ENCODE measurements at regions not wholly inside any gene's neighbourhood (a gene's known extent, or its start where the extent isn't known, plus 50 kb on each side); places are given as distances from the start of the nearest gene placed in this dataset.
"Not testable (repeated sequence)": the region's sequence is repeated elsewhere in the genome, so short reads cannot be mapped to it uniquely, and the experiment has no call there.

DNA sequence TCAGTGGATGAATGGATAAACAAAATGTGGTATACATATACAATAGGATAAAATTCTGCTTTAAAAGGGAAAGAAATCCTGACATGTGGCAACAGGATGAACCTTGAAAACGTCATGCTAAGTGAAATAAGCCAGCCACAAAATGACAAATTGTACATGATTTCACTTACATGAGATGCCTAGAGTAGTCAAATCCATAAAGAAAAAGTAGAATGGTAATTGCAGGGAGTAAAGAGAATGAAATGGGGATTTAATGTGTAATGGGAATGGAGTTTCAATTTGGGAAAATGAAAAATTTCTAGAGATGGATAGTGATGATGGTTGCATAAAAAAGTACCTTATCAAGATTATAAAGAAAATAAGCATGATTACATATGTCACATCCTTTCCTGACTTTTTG lies 1489.2 kb upstream of the C9orf72 start:
- no peak overlapping the region for H3K27ac ChIP-seq
- TF ChIP-seq, protein P1, sequence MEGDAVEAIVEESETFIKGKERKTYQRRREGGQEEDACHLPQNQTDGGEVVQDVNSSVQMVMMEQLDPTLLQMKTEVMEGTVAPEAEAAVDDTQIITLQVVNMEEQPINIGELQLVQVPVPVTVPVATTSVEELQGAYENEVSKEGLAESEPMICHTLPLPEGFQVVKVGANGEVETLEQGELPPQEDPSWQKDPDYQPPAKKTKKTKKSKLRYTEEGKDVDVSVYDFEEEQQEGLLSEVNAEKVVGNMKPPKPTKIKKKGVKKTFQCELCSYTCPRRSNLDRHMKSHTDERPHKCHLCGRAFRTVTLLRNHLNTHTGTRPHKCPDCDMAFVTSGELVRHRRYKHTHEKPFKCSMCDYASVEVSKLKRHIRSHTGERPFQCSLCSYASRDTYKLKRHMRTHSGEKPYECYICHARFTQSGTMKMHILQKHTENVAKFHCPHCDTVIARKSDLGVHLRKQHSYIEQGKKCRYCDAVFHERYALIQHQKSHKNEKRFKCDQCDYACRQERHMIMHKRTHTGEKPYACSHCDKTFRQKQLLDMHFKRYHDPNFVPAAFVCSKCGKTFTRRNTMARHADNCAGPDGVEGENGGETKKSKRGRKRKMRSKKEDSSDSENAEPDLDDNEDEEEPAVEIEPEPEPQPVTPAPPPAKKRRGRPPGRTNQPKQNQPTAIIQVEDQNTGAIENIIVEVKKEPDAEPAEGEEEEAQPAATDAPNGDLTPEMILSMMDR (conservative IDR thresholded peaks at IDR 0.05) = no peak
- TF ChIP-seq ZFX (IDR thresholded peaks at IDR 0.05) = no peak

DNA sequence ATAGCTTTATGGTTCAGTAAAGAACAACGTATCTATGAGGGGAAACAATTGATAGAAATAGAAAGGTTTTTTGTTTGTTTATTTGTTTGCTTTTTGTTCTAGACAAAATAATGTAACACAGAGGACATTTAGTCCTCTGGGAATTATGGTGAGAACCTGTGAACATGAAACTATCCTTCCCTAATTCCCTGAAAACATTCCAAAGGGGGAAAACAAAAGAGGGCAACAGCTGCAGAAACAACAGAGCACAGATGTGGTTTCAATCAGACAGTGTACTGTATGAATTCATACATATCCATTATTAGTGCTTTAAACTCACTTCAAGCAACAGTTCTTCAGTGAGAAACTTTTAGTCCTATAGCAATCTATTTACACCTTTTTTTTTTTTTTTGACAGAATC lies 1489.8 kb upstream of the C9orf72 start:
- H3K27ac ChIP-seq = no peak overlapping the region
- TF ChIP-seq, protein P1 (conservative IDR thresholded peaks at IDR 0.05) = no peak
- no peak for TF ChIP-seq ZFX (IDR thresholded peaks at IDR 0.05)

DNA sequence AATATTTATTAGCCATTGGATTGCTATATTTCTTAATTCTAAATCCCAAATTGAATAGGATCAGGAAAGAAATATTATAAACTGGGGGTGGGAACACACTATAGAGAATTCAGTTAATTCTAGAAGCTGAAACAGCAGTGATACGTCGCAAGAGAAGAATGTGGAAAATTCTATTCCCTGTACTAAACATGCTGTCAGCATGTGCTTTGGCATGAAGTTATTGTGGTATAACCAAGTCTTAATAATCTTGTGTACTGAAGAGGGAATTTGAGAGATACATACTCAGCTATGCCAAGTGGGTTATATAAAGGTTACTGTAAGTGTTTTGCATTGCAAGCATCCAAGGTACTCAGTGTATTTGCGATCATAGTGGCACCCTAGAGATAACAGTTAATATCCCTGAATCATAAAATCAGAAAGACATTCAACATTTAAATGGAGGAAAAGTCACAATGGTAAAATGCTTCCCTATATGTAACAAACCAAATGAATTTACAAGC lies 1492.9 kb upstream of the C9orf72 start:
- TF ChIP-seq, protein P1 (conservative IDR thresholded peaks at IDR 0.05) = no peak
- TF ChIP-seq ZFX (IDR thresholded peaks at IDR 0.05) = no peak
- no peak overlapping the region for H3K27ac ChIP-seq

DNA sequence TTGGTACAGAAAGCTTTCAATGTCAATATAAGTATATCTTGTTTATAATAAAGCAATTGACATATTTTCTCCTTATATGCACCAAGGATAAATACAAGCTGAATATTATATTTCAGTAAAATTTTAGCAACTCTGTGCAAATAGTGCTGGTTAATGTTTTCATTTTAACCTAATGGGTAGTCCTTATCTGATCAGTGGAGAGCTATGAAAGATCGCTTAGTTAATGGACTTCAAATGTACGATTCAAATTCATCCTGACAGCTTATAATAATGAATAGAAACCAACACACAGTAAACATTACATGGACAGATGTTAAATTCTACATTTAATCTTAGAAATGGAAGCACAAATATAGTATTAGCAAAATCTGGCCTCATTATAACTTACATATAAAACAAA lies 1495.2 kb upstream of the C9orf72 start:
- no peak overlapping the region for H3K27ac ChIP-seq
- TF ChIP-seq ZFX (IDR thresholded peaks at IDR 0.05) = no peak
- TF ChIP-seq, protein P1 (conservative IDR thresholded peaks at IDR 0.05) = no peak

DNA sequence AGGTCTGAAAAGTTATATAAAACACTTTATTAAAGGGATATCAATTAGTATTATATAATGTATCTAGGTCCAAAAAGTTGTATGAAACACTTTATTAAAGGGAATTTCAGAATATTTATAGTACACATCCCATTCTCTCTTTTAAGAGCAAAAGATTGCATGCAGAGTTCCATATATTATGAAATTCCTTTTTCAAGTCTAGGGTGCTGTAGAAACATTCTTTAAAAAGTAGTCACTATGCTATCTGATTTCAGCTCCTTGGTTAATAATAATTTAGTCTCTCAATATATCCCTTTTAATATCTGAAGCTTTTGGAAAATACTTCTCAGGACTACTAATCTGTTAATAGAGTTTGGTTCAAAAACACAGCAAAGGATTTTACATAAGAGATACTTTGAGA lies 1496.1 kb upstream of the C9orf72 start:
- H3K27ac ChIP-seq = no peak overlapping the region
- TF ChIP-seq ZFX (IDR thresholded peaks at IDR 0.05) = no peak
- TF ChIP-seq, protein P1 (conservative IDR thresholded peaks at IDR 0.05) = no peak

DNA sequence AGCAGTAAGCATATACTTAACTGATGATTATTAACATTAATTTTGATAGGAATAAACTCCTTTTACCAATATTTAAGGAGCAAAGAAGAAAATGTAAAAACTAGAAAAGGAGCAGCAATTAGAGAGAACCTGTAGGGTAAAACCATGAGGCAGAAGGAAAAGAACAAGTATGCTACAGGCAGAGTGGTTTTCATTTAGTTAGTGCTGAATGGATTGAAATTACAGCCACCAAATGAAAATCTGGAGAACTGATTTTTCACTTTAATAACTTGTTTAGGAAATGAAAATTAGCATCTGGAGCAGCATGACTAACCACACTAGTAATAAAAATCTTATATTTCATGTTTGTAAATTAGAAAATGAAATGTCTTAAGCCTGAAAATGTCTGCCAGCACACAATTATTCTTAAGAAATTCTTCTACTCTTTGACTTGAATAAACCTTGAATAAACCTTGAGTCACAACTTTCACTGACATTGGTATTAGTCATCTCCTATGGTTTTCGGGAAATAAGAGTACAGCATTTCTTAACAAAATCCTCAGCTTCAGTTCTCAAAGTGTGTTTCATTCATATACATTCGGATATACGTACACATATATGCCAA lies 1504.9 kb upstream of the C9orf72 start:
- no peak for TF ChIP-seq ZFX (IDR thresholded peaks at IDR 0.05)
- TF ChIP-seq, protein P1 (conservative IDR thresholded peaks at IDR 0.05) = no peak
- no peak overlapping the region for H3K27ac ChIP-seq

DNA sequence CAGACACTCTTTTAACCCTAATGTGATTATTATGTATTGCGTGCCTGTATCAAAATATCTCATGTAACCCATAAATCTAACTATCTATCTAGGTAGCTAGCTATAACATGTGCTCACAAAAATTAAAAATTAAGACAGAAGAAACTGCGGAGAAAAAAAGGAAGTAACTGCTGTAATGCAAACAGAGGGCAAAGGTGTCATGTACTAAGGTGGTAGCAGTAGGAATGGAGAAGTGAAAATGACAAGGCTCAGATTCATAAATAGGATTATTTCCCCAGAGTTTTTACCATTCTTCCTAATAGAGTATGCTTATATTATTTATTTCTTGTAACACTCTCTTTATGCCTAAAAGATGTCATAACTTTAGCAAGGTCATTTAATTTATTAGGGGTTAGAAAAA lies 1527.5 kb upstream of the C9orf72 start:
- no peak overlapping the region for H3K27ac ChIP-seq
- TF ChIP-seq ZFX (IDR thresholded peaks at IDR 0.05) = no peak
- TF ChIP-seq, protein P1 (conservative IDR thresholded peaks at IDR 0.05) = no peak

DNA sequence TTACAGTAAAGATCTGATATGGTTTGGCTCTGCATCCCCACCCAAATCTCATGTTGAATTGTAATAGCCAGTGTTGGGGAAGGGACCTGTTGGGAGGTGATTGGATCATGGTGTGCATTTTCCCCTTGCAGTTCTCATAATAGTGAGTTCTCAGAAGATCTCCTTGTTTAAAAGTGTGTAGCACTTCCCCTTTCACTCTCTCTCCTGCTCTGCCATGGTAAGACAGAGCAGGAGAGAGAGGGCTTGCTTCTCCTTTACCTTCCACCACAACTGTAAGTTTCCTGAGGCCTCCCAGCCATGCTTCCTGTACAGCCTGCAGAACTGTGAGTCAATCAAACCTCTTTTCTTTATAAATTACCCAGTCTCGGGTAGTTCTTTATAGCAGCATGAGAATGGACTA lies 1530.9 kb upstream of the C9orf72 start:
- H3K27ac ChIP-seq = not testable (repeated sequence)

Measured in C4-2B (cell line).